Thymus (tissue), 11 donors: ENCODE measurements at regions not wholly inside any gene's neighbourhood (a gene's known extent, or its start where the extent isn't known, plus 50 kb on each side); places are given as distances from the start of the nearest gene placed in this dataset.

Source experiments
- DNase-seq, 9 donors: peaks; one replicate each; pipeline ENCODE4 v3.0.0-alpha.2; 2013; ENCODE audit warnings: low spot score in 9 of 9, low read depth in 6 of 9, missing footprints in 1 of 9
- H3K27ac ChIP-seq, 2 donors: one replicate each; pipeline ENCODE4 v1.5.1; 2013; ENCODE audit warnings: control low read depth in 1 of 2, low read depth in 1 of 2, low read length in 1 of 2, mild to moderate bottlenecking in 1 of 2, moderate library complexity in 1 of 2
- H3K27me3 ChIP-seq, 2 donors: one replicate each; pipeline ENCODE4 v1.5.1; 2013; ENCODE audit warnings: low read length in 1 of 2; ENCODE audit not compliant: control insufficient read depth in 2 of 2, insufficient read depth in 1 of 2
- H3K36me3 ChIP-seq, 2 donors: one replicate each; pipeline ENCODE4 v1.5.1; 2013; ENCODE audit warnings: low read length in 1 of 2, mild to moderate bottlenecking in 1 of 2, moderate library complexity in 1 of 2; ENCODE audit not compliant: control insufficient read depth in 2 of 2, insufficient read depth in 2 of 2
- H3K4me1 ChIP-seq, 2 donors: one replicate each; pipeline ENCODE4 v1.5.1; 2013; ENCODE audit warnings: low read length in 2 of 2; ENCODE audit not compliant: control insufficient read depth in 2 of 2, insufficient read depth in 2 of 2
- H3K4me3 ChIP-seq, 2 donors: one replicate each; pipeline ENCODE4 v1.5.1; 2013; ENCODE audit warnings: low read length in 2 of 2, control low read depth in 1 of 2, mild to moderate bottlenecking in 1 of 2
- H3K9me3 ChIP-seq, 2 donors: one replicate each; pipeline ENCODE4 v1.5.1; 2013; ENCODE audit warnings: low read length in 1 of 2, mild to moderate bottlenecking in 1 of 2; ENCODE audit not compliant: control insufficient read depth in 2 of 2, insufficient read depth in 1 of 2
- WGBS: extraction: QIAGEN DNeasy Blood & Tissue Kit; methylation state at CpG from one replicate; pipeline ENCODE4 v1.1.7; 2013; 5-methylcytosine and 5-hydroxymethylcytosine counted together
- donor health status: healthy.

DNA sequence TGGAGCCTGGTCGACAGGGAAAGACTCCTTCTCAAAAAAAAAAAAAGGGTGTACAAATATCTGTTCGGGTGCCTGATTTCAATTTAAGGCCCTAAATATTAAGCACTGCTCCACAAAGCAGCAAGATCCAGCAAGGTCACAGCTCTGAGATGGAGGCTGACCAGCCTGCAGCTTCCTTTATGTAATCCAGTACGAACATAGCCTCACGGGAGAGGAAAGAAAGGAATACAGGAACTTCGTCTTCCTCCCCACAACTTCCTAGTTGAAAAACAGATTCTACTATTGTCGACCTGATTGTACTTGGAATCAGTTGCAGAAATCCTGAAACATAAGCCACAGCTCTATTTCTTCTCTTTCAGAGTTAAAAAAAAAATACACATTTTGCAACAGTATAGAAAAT is 53.5 kb upstream of the TBC1D9 start:
- Histone ChIP-seq H3K27me3 (no peaks in the 10 kb centered on the region), H3K27ac (no peak overlapping the region)
- 68% methylated on average over 6 of the region's 6 CpGs for WGBS

DNA sequence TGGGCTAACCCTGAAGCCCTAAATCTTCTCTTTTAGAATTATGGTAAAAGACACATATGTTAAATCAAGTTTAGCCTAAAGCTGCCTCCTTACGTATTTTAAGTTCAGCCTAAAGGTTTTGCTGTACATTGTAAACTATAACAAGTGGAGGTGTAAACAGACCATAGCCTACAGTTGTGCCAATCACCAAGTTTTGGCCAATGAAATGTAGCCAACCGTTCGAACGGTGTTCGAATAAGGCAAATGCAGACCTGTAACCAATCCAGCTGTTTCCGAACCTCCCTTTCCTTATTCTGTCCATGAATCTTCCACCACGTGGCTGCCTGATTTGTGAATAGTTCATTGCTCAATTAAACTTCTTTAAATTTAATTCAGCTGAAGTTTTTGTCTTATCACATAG is 52.1 kb upstream of the TBC1D9 start:
- no peak for DNase-seq
- 97% methylated on average over 7 of the region's 7 CpGs for WGBS
- Histone ChIP-seq H3K27me3 (no peaks in the 10 kb centered on the region), H3K9me3 (no peaks in the 10 kb centered on the region), H3K36me3 (no peaks in the 10 kb centered on the region), H3K4me3 (no peak overlapping the region), H3K4me1 (no peaks in the 10 kb centered on the region), H3K27ac (peak overlapping the region in 1 of 2 donors; percentile 26)

More for the DNA sequence above, 53.5 kb upstream of the TBC1D9 start:
- no peaks in the 10 kb centered on the region for H3K4me1 ChIP-seq
- no peak for DNase-seq
- H3K4me3 ChIP-seq: no peak overlapping the region
- H3K9me3 ChIP-seq: no peaks in the 10 kb centered on the region
- H3K36me3 ChIP-seq: no peaks in the 10 kb centered on the region

DNA sequence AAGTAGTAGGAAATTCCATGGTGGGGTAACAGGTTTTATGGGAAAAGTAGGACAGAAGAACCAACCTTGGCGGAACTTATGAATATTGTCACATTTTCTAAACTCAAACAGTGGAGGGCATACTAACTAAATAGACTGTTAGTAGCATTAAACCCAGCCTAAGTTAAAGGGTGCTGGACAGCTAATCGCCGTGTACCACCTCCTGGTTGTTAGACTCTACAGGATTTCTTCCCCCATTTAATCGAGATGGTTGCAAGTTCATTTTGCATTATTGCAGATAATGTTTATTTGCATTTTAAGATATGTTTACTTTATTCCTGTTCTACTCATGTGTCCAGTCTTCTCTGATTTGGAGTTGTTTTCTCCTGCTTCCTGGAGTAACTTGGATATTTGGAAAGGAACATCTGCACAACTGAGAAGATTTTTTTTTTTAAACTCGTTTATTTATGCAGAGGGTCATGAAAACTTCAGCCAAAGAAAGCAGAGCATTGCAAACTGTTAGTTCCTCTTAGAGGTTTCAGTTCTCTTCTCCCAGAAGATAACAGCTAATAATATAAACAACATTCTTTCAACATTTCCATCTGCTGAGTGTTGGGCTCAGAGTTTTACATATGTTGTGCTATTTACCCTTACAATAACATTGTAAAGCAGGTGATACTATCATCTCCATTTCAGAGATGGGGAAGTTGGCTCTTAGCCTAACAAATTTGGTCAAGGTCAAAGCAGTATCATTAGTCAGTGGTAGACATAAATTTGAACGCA is 51.5 kb upstream of the TBC1D9 start:
- no peaks in the 10 kb centered on the region for H3K9me3 ChIP-seq
- no peak overlapping the region for H3K4me3 ChIP-seq
- WGBS: 76% methylated on average over 6 of the region's 6 CpGs
- H3K36me3 ChIP-seq: no peaks in the 10 kb centered on the region
- H3K4me1 ChIP-seq: no peaks in the 10 kb centered on the region
- no peaks in the 10 kb centered on the region for H3K27me3 ChIP-seq
- DNase-seq: no peak
- H3K27ac ChIP-seq: no peak overlapping the region

DNA sequence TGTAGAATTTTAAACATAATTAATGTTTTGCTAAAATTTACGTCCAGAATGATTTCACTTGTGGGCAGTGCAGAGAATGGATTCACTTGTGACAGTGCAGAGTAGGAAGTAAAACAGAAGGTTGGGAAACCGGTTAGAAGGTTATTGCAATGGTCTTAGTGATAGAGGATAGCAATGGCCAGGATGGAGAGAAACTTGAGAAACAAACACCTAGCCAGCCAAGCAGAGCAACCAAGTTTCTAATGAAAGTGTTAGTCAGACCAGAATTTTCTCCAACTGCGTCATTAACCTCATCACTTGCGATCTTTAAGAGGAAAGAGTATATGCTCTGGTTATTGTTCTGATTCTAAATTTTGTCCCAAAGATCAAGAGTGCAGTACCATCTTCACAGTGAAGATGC is 50.0 kb upstream of the TBC1D9 start:
- no peak for DNase-seq
- no peaks in the 10 kb centered on the region for H3K4me1 ChIP-seq
- no peak overlapping the region for H3K4me3 ChIP-seq
- H3K36me3 ChIP-seq: no peaks in the 10 kb centered on the region
- WGBS: 97% methylated on average over 4 of the region's 4 CpGs
- no peak overlapping the region for H3K27ac ChIP-seq
- H3K27me3 ChIP-seq: no peaks in the 10 kb centered on the region
- no peaks in the 10 kb centered on the region for H3K9me3 ChIP-seq
